Common myeloid progenitor, CD34-positive (primary cell): ENCODE measurements at regions not wholly inside any gene's neighbourhood (a gene's known extent, or its start where the extent isn't known, plus 50 kb on each side); places are given as distances from the start of the nearest gene placed in this dataset.
A peak's percentile ranks its signal among the peaks of the same experiment; 100 is the strongest.

Experiments
- CTCF ChIA-PET: fragments of 350-600 bp; sonication (Branson Sonifier 250); formaldehyde crosslinking; loops from one replicate; lab custom pipeline; 2021; ENCODE audit warnings: antibody characterized with exemption; lab: Charles Lee
- POLR2A ChIA-PET: fragments of 350-600 bp; sonication (Branson Sonifier 250); formaldehyde crosslinking; loops from one replicate; lab custom pipeline; 2021; ENCODE audit warnings: antibody characterized with exemption; lab: Charles Lee
- DNase-seq, 3 donors: peaks; one replicate each; pipeline versions ENCODE4 v3.0.0 to v3.0.0-alpha.2; 2013
- H3K27ac ChIP-seq, 2 experiments: 1 replicate in 1 of 2; 2 replicates in 1 of 2; pipeline ENCODE4 v1.7.0; 2013; ENCODE audit warnings: inconsistent platforms in 2 of 2, low read length in 2 of 2, mild to moderate bottlenecking in 2 of 2, low read depth in 1 of 2, moderate library complexity in 1 of 2; ENCODE audit not compliant: severe bottlenecking in 2 of 2, insufficient read depth in 1 of 2, poor library complexity in 1 of 2
- H3K27me3 ChIP-seq, 5 experiments: replicated peaks in 2 of 5; 1 replicate in 3 of 5; 2 replicates in 2 of 5; pipeline versions ENCODE4 v1.6.1 to v1.7.0; 2013; ENCODE audit warnings: low read length in 4 of 5, mild to moderate bottlenecking in 2 of 5, moderate library complexity in 2 of 5, inconsistent platforms in 1 of 5; ENCODE audit not compliant: insufficient read depth in 5 of 5, control insufficient read depth in 4 of 5
- H3K36me3 ChIP-seq, 4 experiments: 1 replicate in 2 of 4; 2 replicates in 2 of 4; pipeline versions ENCODE4 v1.6.1 to v1.7.0; 2013; ENCODE audit warnings: low read length in 3 of 4, control low read depth in 1 of 4, mild to moderate bottlenecking in 1 of 4; ENCODE audit not compliant: control insufficient read depth in 4 of 4, insufficient read depth in 4 of 4
- H3K4me1 ChIP-seq, 4 experiments: 1 replicate in 3 of 4; 2 replicates in 1 of 4; pipeline versions ENCODE4 v1.6.1 to v1.7.1; 2013; ENCODE audit warnings: low read length in 3 of 4, mild to moderate bottlenecking in 3 of 4, control low read depth in 1 of 4, inconsistent platforms in 1 of 4, moderate library complexity in 1 of 4; ENCODE audit not compliant: control insufficient read depth in 4 of 4, insufficient read depth in 4 of 4; ENCODE audit errors: control extremely low read depth in 1 of 4
- H3K4me3 ChIP-seq, 7 experiments: 1 replicate in 4 of 7; 2 replicates in 3 of 7; pipeline versions ENCODE4 v1.5.1 to v1.7.0; 2013; ENCODE audit warnings: mild to moderate bottlenecking in 7 of 7, low read length in 6 of 7, moderate library complexity in 6 of 7, inconsistent platforms in 2 of 7, low read depth in 2 of 7, control low read depth in 1 of 7; ENCODE audit not compliant: insufficient read depth in 4 of 7, control insufficient read depth in 1 of 7; ENCODE audit errors: extremely low read depth in 1 of 7
- H3K9me3 ChIP-seq, 5 experiments: 1 replicate in 4 of 5; 2 replicates in 1 of 5; pipeline versions ENCODE4 v1.6.1 to v1.7.1; 2013; ENCODE audit warnings: low read length in 4 of 5, mild to moderate bottlenecking in 2 of 5, inconsistent platforms in 1 of 5, low read depth in 1 of 5, moderate library complexity in 1 of 5; ENCODE audit not compliant: control insufficient read depth in 4 of 5, insufficient read depth in 2 of 5; ENCODE audit errors: control extremely low read depth in 1 of 5
- WGBS: methylation state at CpG from one replicate; pipeline ENCODE4 v1.1.5; 2013; ENCODE audit not compliant: insufficient coverage; 5-methylcytosine and 5-hydroxymethylcytosine counted together

DNA sequence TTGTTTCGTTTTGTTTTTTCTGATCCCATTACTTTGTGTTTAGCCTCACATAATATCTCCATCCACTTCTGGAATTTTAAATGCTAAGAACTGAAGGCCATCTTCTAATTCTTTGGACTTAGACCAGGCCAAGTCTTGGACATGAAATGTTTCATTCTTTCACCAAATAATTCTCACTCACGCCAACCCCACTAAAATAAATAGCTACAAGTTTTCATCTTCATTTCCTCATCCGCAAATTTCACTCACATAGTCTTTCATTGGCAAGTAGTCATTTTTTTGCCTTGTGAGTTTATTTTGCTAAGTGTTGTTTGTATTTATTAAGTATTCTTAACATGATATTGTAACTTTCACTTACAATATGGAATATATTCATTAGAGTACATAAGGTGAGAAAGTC, 1188.6 kb upstream of the SEMA6A start:
- CTCF ChIA-PET, result no interaction called here
- no peak for DNase-seq
- H3K4me1 ChIP-seq, result peaks cover 3 to 28% (median 13%) of the 10 kb centered on the region in 4 experiments
- H3K4me3 ChIP-seq, result no peak overlapping the region
- no peak overlapping the region for H3K27ac ChIP-seq
- POLR2A ChIA-PET, result no interaction called here
- H3K27me3 ChIP-seq, result no peaks in the 10 kb centered on the region
- WGBS, result no CpG with 5 or more reads among the region's 3 CpGs
- no peaks in the 10 kb centered on the region for H3K36me3 ChIP-seq
- no peaks in the 10 kb centered on the region for H3K9me3 ChIP-seq

DNA sequence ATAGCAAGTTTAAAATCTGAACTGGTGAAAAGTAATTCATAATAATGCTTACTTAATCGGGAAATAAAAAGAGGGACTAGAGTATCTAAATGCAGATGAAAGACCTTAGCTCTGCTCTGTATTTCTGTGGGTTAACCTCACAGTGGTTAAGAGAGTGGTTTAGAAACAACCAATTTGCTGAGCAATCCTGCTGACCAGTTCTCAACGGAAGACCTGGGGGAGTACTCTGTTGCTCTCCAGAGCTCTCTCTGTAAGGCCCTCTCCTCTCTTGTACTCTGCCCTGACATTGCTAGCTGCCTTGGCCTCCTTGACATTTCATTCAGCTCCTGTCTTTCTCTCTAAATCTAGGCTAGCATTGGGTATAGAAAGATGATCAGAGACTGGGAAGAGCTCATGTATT, 1186.6 kb upstream of the SEMA6A start:
- ChIA-PET CTCF (no interaction called here), POLR2A (no interaction called here)
- H3K4me3 ChIP-seq, result peak overlapping the region in 1 of 7 experiments; percentile 19
- H3K27me3 ChIP-seq, result no peaks in the 10 kb centered on the region
- H3K9me3 ChIP-seq, result no peaks in the 10 kb centered on the region
- H3K36me3 ChIP-seq, result no peaks in the 10 kb centered on the region
- peak; percentile 11 to 69 (median 62) for DNase-seq
- 0% methylated on average over 1 of the region's 2 CpGs for WGBS
- H3K4me1 ChIP-seq, result peaks cover 3 to 28% (median 13%) of the 10 kb centered on the region in 4 experiments
- peak overlapping the region in 1 of 2 experiments; percentile 35 for H3K27ac ChIP-seq

DNA sequence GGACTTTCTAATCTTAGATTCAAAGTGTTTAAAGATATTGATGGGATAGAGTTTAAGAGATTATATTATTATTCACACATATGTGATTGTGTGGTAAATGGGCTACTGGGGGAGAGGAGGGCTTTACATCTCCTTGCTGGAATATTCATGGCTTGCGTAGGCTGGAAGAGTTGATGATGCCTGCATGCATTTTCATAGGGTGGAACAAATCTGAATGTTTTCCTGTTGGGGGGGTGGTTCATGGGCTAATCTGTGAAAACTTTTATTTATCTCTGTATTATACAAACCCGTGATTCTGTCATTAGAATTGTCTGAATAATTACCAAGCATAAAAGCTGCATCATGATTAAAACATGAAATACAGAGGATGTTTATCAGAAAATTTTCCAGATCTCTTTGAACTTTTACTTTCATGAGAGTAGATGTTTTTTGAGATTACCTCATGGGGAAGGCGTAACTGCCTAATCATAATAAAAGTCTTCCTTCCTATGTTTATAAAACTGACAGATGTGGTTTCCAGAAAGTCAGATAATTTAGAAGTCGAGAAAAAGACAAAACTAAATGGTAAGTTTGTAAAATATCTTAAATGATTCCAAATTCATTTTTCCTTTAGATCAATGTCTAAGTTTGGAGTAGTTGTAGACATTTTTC, 1185.4 kb upstream of the SEMA6A start:
- CTCF ChIA-PET, result no interaction called here
- Histone ChIP-seq H3K27ac (peak overlapping the region in 1 of 2 experiments; percentile 26), H3K36me3 (no peaks in the 10 kb centered on the region), H3K27me3 (no peaks in the 10 kb centered on the region), H3K4me3 (peak overlapping the region in 2 of 7 experiments; percentile 16 to 19), H3K4me1 (peaks cover 3 to 28% (median 13%) of the 10 kb centered on the region in 4 experiments), H3K9me3 (no peaks in the 10 kb centered on the region)
- peak; percentile 6 to 67 (median 38) for DNase-seq
- POLR2A ChIA-PET, result no interaction called here
- WGBS, result no CpG with 5 or more reads among the region's 4 CpGs

DNA sequence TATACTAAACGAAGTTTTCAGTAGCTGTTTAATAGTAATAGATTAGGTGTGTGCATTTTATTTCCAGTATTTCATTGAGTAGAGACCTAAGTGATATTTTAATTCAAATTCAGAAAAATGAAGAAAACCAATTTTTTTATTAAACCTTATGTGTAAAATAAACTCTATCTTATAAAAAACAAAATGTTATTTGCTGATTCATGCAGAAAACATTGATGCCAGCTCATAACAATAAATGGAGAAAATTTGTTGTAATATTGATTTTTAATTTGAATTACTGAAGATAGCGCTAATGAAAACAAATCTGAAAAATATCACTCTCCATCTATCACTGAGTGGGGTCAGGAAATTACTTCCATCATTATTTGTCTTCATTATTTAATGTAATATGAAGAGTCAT, 1177.8 kb upstream of the SEMA6A start:
- CTCF ChIA-PET, result no interaction called here
- Histone ChIP-seq H3K4me1 (no peaks in the 10 kb centered on the region), H3K9me3 (no peaks in the 10 kb centered on the region), H3K4me3 (no peak overlapping the region), H3K27me3 (no peaks in the 10 kb centered on the region), H3K27ac (no peak overlapping the region), H3K36me3 (no peaks in the 10 kb centered on the region)
- no CpG with 5 or more reads among the region's 2 CpGs for WGBS
- DNase-seq, result no peak
- POLR2A ChIA-PET, result no interaction called here

DNA sequence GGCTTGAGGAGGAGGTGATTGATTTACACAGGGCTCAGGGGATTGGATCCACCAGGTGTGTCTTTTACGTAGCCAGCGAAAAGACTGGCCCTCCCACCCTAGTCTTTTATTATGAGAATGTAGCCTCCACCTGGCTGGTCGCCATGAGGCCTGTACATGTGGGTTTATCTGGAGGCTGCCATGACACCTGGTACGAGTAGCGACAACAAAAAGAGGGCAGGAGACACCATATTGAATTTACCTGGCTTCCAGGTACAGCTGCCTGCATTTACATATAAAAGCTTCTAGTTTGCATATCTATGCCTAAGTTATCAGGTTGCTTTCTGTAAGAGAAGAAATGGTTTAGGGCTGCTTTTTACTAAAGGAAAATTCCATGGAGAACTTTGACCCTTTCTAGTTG, 1173.7 kb upstream of the SEMA6A start:
- no peaks in the 10 kb centered on the region for H3K36me3 ChIP-seq
- ChIA-PET CTCF (no interaction called here), POLR2A (no interaction called here)
- no peak overlapping the region for H3K27ac ChIP-seq
- no peaks in the 10 kb centered on the region for H3K4me1 ChIP-seq
- H3K9me3 ChIP-seq, result no peaks in the 10 kb centered on the region
- WGBS, result 100% methylated on average over 4 of the region's 5 CpGs
- DNase-seq, result no peak
- no peak overlapping the region for H3K4me3 ChIP-seq
- no peaks in the 10 kb centered on the region for H3K27me3 ChIP-seq

DNA sequence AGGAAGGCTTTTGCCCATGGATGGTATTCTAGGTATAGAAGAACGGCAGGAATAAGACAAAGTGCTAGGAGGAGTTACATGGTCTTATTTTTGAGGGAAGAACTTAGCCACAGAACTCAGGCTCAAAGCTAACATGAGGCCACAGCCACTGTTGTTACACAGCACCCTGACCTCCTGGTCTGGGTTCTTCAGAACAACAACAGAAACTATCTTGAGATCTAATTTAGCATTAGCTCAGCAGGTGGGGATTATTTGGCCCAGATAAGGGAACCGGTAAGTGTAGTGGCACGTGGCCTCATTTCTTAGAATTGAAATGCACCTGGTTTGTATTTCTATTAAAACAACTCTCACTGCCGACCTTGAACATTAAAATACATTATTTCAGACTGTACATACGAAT, 1168.7 kb upstream of the SEMA6A start:
- CTCF ChIA-PET, result no interaction called here
- Histone ChIP-seq H3K27ac (no peak overlapping the region), H3K4me1 (no peaks in the 10 kb centered on the region), H3K9me3 (no peaks in the 10 kb centered on the region), H3K27me3 (no peaks in the 10 kb centered on the region), H3K4me3 (no peak overlapping the region), H3K36me3 (no peaks in the 10 kb centered on the region)
- DNase-seq, result no peak
- 90% methylated on average over 3 of the region's 5 CpGs for WGBS
- POLR2A ChIA-PET, result no interaction called here

DNA sequence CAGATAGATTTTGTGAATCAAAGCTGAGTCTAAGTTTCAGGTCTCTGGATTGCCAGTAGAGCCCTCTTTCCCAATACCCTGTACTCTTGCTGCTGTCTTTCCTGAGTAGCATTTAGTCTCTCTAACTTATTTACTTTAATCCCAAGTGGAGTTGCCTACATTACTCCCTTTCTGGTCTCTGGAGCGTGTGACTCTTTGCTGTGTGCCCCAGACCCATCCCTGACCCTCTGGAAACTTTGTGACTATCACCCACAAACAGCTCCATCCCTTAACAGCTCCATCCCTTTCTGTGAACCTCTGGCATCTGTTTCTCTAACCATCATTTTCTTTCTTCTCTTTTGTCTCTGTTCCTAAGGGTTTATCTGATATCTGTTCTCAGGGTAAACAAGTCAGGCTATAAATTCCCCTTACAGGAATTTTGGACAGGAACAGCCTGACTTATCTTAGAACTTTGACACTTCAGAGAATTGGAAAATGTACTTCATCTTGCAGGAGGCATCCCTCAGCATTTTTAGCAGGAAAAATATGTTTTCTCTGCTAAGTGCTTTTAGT, 1167.1 kb upstream of the SEMA6A start:
- H3K4me1 ChIP-seq, result no peaks in the 10 kb centered on the region
- 93% methylated on average over 1 of the region's 1 CpG for WGBS

More for the DNA sequence above, 1167.1 kb upstream of the SEMA6A start:
- DNase-seq, result no peak
- H3K36me3 ChIP-seq, result no peaks in the 10 kb centered on the region
- no peak overlapping the region for H3K27ac ChIP-seq
- H3K4me3 ChIP-seq, result no peak overlapping the region
- H3K27me3 ChIP-seq, result no peaks in the 10 kb centered on the region
- CTCF ChIA-PET, result no interaction called here
- no peaks in the 10 kb centered on the region for H3K9me3 ChIP-seq
- POLR2A ChIA-PET, result no interaction called here
